ENCODE measurements at regions not wholly inside any gene's neighbourhood (a gene's known extent, or its start where the extent isn't known, plus 50 kb on each side); places are given as distances from the start of the nearest gene placed in this dataset.

DNA sequence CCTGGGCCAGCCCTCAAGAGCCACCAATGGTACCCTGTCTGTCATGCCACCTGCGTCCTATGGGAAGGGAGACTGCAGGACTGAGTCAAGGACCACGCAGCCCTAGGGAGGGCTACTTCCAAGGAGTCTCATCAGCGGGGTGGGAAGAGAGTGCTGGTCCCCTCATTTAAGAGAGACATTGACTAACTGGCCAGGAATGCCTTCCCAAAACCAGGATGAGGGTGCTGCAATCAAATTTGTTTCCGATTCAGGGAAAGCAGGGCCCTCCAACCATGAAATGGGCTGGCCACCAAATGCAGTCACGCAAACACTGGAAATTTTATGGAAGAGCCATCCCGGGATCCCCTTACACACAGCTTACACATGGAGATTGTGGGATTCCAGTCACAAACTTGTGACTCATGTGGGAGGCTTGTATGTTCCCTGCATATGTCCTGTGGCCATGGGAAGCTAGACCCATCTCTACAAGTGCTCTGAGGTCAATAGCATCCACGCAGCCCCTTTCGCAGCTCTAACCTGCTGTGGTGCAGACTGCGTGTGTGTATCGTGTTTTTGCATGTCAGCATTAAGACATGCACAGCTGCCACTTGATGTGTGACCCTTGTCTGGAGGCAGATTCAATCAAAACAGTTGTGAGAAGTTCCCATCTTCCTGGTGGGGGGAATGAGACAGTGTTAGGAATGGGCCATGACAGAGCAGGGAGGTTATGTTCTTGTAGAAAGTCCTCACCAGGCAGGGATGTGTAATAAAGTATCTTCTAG, 53.0 kb upstream of the CST7 start:
- Mint-ChIP-seq H3K27ac (no peak overlapping the region), H3K9me3 (ENCODE audit: low read depth) (peaks cover 18% of the 10 kb centered on the region), H3K36me3 (ENCODE audit: low read depth) (peaks cover 3% of the 10 kb centered on the region), H3K27me3 (no peaks in the 10 kb centered on the region), H3K4me3 (no peak overlapping the region), H3K4me1 (no peaks in the 10 kb centered on the region)
- ATAC-seq (no peak), DNase-seq (no peak)
- ChIA-PET CTCF (no interaction called here), POLR2A (interaction anchor here (0.7 kb wide), 1 partner anchor 97 kb away, joined by 3 read pairs; no protein-coding TSS in a partner anchor)
- intact Hi-C loops (cut with DNase I, micrococcal nuclease), result no loop called here

- Mint-ChIP-seq H3K36me3 (ENCODE audit: low read depth) (peaks cover 3% of the 10 kb centered on the region), H3K9me3 (ENCODE audit: low read depth) (peaks cover 18% of the 10 kb centered on the region), H3K4me3 (no peak overlapping the region), H3K27me3 (no peaks in the 10 kb centered on the region), H3K4me1 (no peaks in the 10 kb centered on the region), H3K27ac (no peak overlapping the region)
- no peak for ATAC-seq
- ChIA-PET CTCF (no interaction called here), POLR2A (no interaction called here)
- DNase-seq, result no peak
- intact Hi-C loops (cut with DNase I, micrococcal nuclease), result no loop called here
Measured at GRCh38 chr20:24896984-24897383, 52.1 kb upstream of the CST7 start.

DNA sequence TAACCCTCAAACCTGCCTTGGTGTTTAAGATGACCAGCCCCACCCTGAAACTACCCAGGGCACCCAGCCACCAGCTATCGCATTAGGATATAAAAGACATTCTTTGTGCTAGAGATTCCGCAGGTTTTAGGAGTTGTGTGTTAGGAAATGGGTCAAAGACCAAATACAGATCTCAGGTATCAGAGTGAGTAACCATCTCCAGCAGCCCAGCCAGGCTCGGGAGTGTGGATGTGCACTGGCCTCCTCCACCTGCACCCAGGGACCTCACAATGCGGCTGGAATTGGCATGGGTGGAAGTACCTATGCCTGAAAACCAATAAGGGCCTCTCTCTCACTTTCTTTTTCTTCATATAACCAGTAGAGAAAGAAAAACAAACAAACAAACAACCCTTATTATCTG, 51.1 kb upstream of the CST7 start:
- no peaks in the 10 kb centered on the region for H3K4me1 Mint-ChIP-seq
- peaks cover 19% of the 10 kb centered on the region for H3K9me3 Mint-ChIP-seq (ENCODE audit: low read depth)
- no peak overlapping the region for H3K4me3 Mint-ChIP-seq
- peaks cover 3% of the 10 kb centered on the region for H3K36me3 Mint-ChIP-seq (ENCODE audit: low read depth)
- ATAC-seq (no peak), DNase-seq (no peak)
- intact Hi-C loops (cut with DNase I, micrococcal nuclease), result no loop called here
- H3K27ac Mint-ChIP-seq, result no peak overlapping the region
- H3K27me3 Mint-ChIP-seq, result no peaks in the 10 kb centered on the region
- ChIA-PET POLR2A (no interaction called here), CTCF (interaction anchor here (0.6 to 1.4 kb wide), 3 partner anchors 11 to 20 kb away, joined by 3 read pairs; no protein-coding TSS in a partner anchor)

GRCh38 chr20:24899153-24899552, 49.9 kb upstream of the CST7 start:
- H3K4me1 Mint-ChIP-seq, result no peaks in the 10 kb centered on the region
- ATAC-seq, result no peak
- CTCF ChIA-PET, result no interaction called here

More at GRCh38 chr20:24899153-24899552, 49.9 kb upstream of the CST7 start:
- Mint-ChIP-seq H3K36me3 (ENCODE audit: low read depth) (peaks cover 3% of the 10 kb centered on the region), H3K4me3 (no peak overlapping the region), H3K27me3 (no peaks in the 10 kb centered on the region), H3K27ac (no peak overlapping the region), H3K9me3 (ENCODE audit: low read depth) (peaks cover 20% of the 10 kb centered on the region)
- intact Hi-C loops (cut with DNase I, micrococcal nuclease), result no loop called here
- POLR2A ChIA-PET, result no interaction called here
- DNase-seq, result no peak
